ENCODE measurements at regions not wholly inside any gene's neighbourhood (a gene's known extent, or its start where the extent isn't known, plus 50 kb on each side); places are given as distances from the start of the nearest gene placed in this dataset.

DNA sequence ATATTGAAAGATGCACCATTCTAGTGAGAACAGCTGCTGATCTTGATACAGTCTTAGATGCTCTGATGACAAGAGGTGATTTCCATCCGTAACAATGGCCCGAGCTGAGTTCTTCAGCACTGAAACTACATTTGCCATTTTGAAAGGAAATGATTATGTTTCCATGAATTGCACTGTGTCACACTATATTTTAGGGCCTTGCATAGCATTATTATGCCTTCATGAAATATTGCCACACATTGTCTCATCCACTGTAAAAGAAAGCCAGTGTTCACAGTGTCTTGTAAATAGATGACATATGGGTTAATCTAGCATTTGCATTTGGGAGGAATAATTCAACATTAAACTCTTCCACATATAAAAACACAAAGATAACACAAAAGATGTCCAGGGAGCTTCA lies 438.3 kb upstream of the PSMD7 start:
- TF ChIP-seq, protein P1, sequence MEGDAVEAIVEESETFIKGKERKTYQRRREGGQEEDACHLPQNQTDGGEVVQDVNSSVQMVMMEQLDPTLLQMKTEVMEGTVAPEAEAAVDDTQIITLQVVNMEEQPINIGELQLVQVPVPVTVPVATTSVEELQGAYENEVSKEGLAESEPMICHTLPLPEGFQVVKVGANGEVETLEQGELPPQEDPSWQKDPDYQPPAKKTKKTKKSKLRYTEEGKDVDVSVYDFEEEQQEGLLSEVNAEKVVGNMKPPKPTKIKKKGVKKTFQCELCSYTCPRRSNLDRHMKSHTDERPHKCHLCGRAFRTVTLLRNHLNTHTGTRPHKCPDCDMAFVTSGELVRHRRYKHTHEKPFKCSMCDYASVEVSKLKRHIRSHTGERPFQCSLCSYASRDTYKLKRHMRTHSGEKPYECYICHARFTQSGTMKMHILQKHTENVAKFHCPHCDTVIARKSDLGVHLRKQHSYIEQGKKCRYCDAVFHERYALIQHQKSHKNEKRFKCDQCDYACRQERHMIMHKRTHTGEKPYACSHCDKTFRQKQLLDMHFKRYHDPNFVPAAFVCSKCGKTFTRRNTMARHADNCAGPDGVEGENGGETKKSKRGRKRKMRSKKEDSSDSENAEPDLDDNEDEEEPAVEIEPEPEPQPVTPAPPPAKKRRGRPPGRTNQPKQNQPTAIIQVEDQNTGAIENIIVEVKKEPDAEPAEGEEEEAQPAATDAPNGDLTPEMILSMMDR (IDR thresholded peaks at IDR 0.05 in 2 of 3, conservative IDR thresholded peaks at IDR 0.05 in 1 of 3; ENCODE audit: borderline replicate concordance in 1 of 3, insufficient read depth in 1 of 3, low read depth in 2 of 3, low read length in 2 of 3): no peak
- TF ChIP-seq ZFX (IDR thresholded peaks at IDR 0.05): no peak
- TF ChIP-seq, protein P2, sequence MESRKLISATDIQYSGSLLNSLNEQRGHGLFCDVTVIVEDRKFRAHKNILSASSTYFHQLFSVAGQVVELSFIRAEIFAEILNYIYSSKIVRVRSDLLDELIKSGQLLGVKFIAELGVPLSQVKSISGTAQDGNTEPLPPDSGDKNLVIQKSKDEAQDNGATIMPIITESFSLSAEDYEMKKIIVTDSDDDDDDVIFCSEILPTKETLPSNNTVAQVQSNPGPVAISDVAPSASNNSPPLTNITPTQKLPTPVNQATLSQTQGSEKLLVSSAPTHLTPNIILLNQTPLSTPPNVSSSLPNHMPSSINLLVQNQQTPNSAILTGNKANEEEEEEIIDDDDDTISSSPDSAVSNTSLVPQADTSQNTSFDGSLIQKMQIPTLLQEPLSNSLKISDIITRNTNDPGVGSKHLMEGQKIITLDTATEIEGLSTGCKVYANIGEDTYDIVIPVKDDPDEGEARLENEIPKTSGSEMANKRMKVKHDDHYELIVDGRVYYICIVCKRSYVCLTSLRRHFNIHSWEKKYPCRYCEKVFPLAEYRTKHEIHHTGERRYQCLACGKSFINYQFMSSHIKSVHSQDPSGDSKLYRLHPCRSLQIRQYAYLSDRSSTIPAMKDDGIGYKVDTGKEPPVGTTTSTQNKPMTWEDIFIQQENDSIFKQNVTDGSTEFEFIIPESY (IDR thresholded peaks at IDR 0.05; ENCODE audit: extremely low read depth, insufficient replicate concordance, low read length): no peak
- TF ChIP-seq, protein P3, sequence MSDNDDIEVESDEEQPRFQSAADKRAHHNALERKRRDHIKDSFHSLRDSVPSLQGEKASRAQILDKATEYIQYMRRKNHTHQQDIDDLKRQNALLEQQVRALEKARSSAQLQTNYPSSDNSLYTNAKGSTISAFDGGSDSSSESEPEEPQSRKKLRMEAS (IDR thresholded peaks at IDR 0.05): no peak
- no peak for TF ChIP-seq EZH2 (IDR thresholded peaks at IDR 0.05)
